B cell (primary cell): ENCODE measurements at regions not wholly inside any gene's neighbourhood (a gene's known extent, or its start where the extent isn't known, plus 50 kb on each side); places are given as distances from the start of the nearest gene placed in this dataset.

ENCODE experiments used
- CTCF ChIP-seq: fragments of 200-600 bp; IDR thresholded peaks from one replicate; pipeline ENCODE4 v1.8.0; 2022; ENCODE audit warnings: antibody characterized with exemption, mild to moderate bottlenecking
- EZH2 ChIP-seq: IDR thresholded peaks from 2 replicates; pipeline ENCODE4 v1.6.1; 2012; ENCODE audit warnings: borderline replicate concordance, low read depth, mild to moderate bottlenecking, moderate library complexity, low read length; ENCODE audit not compliant: insufficient read depth, poor library complexity, severe bottlenecking

GRCh38 chr12:88781909-88782308 is 201.6 kb upstream of the KITLG start:
- TF ChIP-seq CTCF (no peak), EZH2 (no peak)
